SKM-1 (cell line): ENCODE measurements at regions not wholly inside any gene's neighbourhood (a gene's known extent, or its start where the extent isn't known, plus 50 kb on each side); places are given as distances from the start of the nearest gene placed in this dataset.

Experiments
- DNase-seq: peaks from one replicate; lab custom pipeline; 2025; ENCODE audit not compliant: unreplicated experiment; lab: John Stamatoyannopoulos, UW

GRCh38 chr4:153989505-153989904 is 200.6 kb upstream of the SFRP2 start:
- no peak for DNase-seq

GRCh38 chr4:153988492-153989363 is 199.8 kb upstream of the SFRP2 start:
- no peak for DNase-seq

GRCh38 chr4:153987291-153987690 is 198.4 kb upstream of the SFRP2 start:
- DNase-seq: no peak

GRCh38 chr4:153976954-153977353 is 188.1 kb upstream of the SFRP2 start:
- DNase-seq: no peak

- no peak for DNase-seq
Observed at GRCh38 chr4:153974452-153974851, 185.6 kb upstream of the SFRP2 start.

GRCh38 chr4:153973942-153974341 is 185.1 kb upstream of the SFRP2 start:
- DNase-seq: no peak

GRCh38 chr4:153971899-153972298 is 183.0 kb upstream of the SFRP2 start:
- no peak for DNase-seq

- DNase-seq: no peak
Observed at GRCh38 chr4:153970169-153970568, 181.3 kb upstream of the SFRP2 start.

- no peak for DNase-seq
Observed at GRCh38 chr4:153969542-153969941, 180.7 kb upstream of the SFRP2 start.

- DNase-seq: no peak
Observed at GRCh38 chr4:153966641-153967040, 177.8 kb upstream of the SFRP2 start.

- no peak for DNase-seq
Observed at GRCh38 chr4:153963216-153963615, 174.3 kb upstream of the SFRP2 start.

- DNase-seq: no peak
Observed at GRCh38 chr4:153962311-153963039, 173.6 kb upstream of the SFRP2 start.

- DNase-seq: no peak
Observed at GRCh38 chr4:153955327-153955726, 166.4 kb upstream of the SFRP2 start.

- DNase-seq: no peak
Observed at GRCh38 chr4:153954654-153955053, 165.8 kb upstream of the SFRP2 start.

GRCh38 chr4:153950100-153950979 is 161.5 kb upstream of the SFRP2 start:
- DNase-seq: no peak

- no peak for DNase-seq
Observed at GRCh38 chr4:153948041-153948440, 159.2 kb upstream of the SFRP2 start.

- no peak for DNase-seq
Observed at GRCh38 chr4:153947124-153947523, 158.2 kb upstream of the SFRP2 start.

- DNase-seq: no peak
Observed at GRCh38 chr4:153945704-153946103, 156.8 kb upstream of the SFRP2 start.

- no peak for DNase-seq
Observed at GRCh38 chr4:153943738-153944415, 155.0 kb upstream of the SFRP2 start.

- no peak for DNase-seq
Observed at GRCh38 chr4:153940916-153941315, 152.0 kb upstream of the SFRP2 start.

GRCh38 chr4:153939570-153939969 is 150.7 kb upstream of the SFRP2 start:
- DNase-seq: no peak
